ENCODE measurements at regions not wholly inside any gene's neighbourhood (a gene's known extent, or its start where the extent isn't known, plus 50 kb on each side); places are given as distances from the start of the nearest gene placed in this dataset.
"Not testable (repeated sequence)": the region's sequence is repeated elsewhere in the genome, so short reads cannot be mapped to it uniquely, and the experiment has no call there.

DNA sequence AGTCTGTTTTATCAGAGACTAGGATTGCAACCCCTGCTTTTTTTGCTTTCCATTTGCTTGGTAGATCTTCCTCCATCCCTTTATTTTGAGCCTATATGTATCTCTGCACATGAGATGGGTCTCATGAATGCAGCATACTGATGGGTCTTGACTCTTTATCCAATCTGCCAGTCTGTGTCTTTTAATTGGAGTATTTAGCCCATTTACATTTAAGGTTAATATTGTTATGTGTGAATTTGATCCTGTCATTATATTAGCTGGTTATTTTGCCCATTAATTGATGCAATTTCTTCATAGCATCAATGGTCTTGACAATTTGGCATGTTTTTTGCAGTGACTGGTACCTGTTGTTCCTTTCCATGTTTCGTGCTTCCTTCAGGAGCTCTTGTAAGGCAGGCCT lies 161.7 kb downstream of the GDAP2 start:
- H4K5ac ChIP-seq (ENCODE audit: insufficient read length, low read depth, low read length); H3K23ac ChIP-seq (ENCODE audit: insufficient read length); H4K8ac ChIP-seq (ENCODE audit: extremely low read depth, insufficient read depth, low read length); H3K4me2 ChIP-seq (ENCODE audit: insufficient read depth in 1 of 2, low read depth in 2 of 2, low read length in 2 of 2); H3K79me2 ChIP-seq (ENCODE audit: control insufficient read depth in 1 of 2, insufficient read depth in 2 of 2, low read length in 2 of 2); H2AFZ ChIP-seq (ENCODE audit: low read length); H3K9ac ChIP-seq (replicated peaks in 1 of 4; ENCODE audit: extremely low read depth in 1 of 4, low read depth in 3 of 4, low read length in 3 of 4); H2BK15ac ChIP-seq (ENCODE audit: low read length); H2BK20ac ChIP-seq (ENCODE audit: low read length); H3K36me3 ChIP-seq (ENCODE audit: control insufficient read depth in 2 of 4, insufficient read depth in 4 of 4, low read length in 3 of 4); H4K91ac ChIP-seq (replicated peaks; ENCODE audit: insufficient read length, low read length); H3K27me3 ChIP-seq (replicated peaks in 1 of 4; ENCODE audit: control insufficient read depth in 3 of 4, extremely low read depth in 1 of 4, insufficient read depth in 3 of 4, low read length in 3 of 4); H3K23me2 ChIP-seq (ENCODE audit: low read depth, low read length); DNase-seq (ENCODE audit: low read depth in 1 of 2, low spot score in 2 of 2); H3K79me1 ChIP-seq (ENCODE audit: low read depth, low read length); H3K4me1 ChIP-seq (replicated peaks in 1 of 4; ENCODE audit: control insufficient read depth in 3 of 4, insufficient read depth in 4 of 4, low read length in 3 of 4); H3K56ac ChIP-seq (replicated peaks; ENCODE audit: insufficient read length, low read depth, low read length); H4K20me1 ChIP-seq (replicated peaks in 1 of 2; ENCODE audit: control insufficient read depth in 1 of 2, insufficient read depth in 2 of 2, low read length in 2 of 2); H2BK5ac ChIP-seq (ENCODE audit: low read depth, low read length); H3K4ac ChIP-seq (replicated peaks; ENCODE audit: insufficient read length, low read depth, low read length); H2AK5ac ChIP-seq (ENCODE audit: low read depth, low read length); POLR2A ChIA-PET (ENCODE audit: partially characterized antibody); H2BK120ac ChIP-seq (replicated peaks; ENCODE audit: low read depth, low read length); FAIRE-seq; H3K4me3 ChIP-seq (ENCODE audit: extremely low read depth in 1 of 4, insufficient read depth in 2 of 4, low read depth in 3 of 4, low read length in 4 of 4); H3K27ac ChIP-seq (ENCODE audit: low read depth, low read length); H3K14ac ChIP-seq (ENCODE audit: insufficient read length); H2BK12ac ChIP-seq (ENCODE audit: low read depth, low read length); H3K18ac ChIP-seq (ENCODE audit: extremely low read depth, low read length): not testable (repeated sequence)
- CTCF ChIA-PET (ENCODE audit: partially characterized antibody), result interaction anchor here (0.7 kb wide), 1 partner anchor 57 kb away, joined by 3 read pairs; no protein-coding TSS in a partner anchor
- WGBS, 2 experiments (ENCODE audit: extremely low coverage in 1 of 2, insufficient coverage in 1 of 2, insufficient read length in 1 of 2, insufficient replicate concordance in 2 of 2, low coverage in 1 of 2, low lambda C conversion rate in 2 of 2, missing lambda C conversion rate in 1 of 2), result 86% methylated on average over 1 of the region's 1 CpG; no CpG with 5 or more reads in 1 of the 2 experiments
- H3K9me3 ChIP-seq (ENCODE audit: insufficient read depth in 2 of 2, low read depth in 1 of 2, low read length in 1 of 2), result peaks cover 8 to 16% of the 10 kb centered on the region in 2 experiments; a peak in 3 of 4 replicates

All from H1 (cell line).